Spleen (tissue), 11 donors: ENCODE measurements at regions not wholly inside any gene's neighbourhood (a gene's known extent, or its start where the extent isn't known, plus 50 kb on each side); places are given as distances from the start of the nearest gene placed in this dataset.

Experiments used
- DNase-seq: peaks from one replicate; pipeline ENCODE4 v3.0.0-alpha.2; 2020
- H3K27ac ChIP-seq, 8 donors: fragments of 200-600 bp; sonication (generic) in 7 of 8; 1 replicate in 4 of 8; 2 replicates in 4 of 8; pipeline versions ENCODE4 v1.5.0 to v1.8.0; 2016 to 2021; ENCODE audit warnings: inconsistent platforms in 4 of 8, mild to moderate bottlenecking in 4 of 8, moderate library complexity in 1 of 8
- H3K27me3 ChIP-seq, 7 donors: fragments of 200-600 bp; sonication (generic) in 6 of 7; replicated peaks in 1 of 7; 1 replicate in 4 of 7; 2 replicates in 3 of 7; pipeline versions ENCODE4 v1.5.0 to v1.8.0; 2016 to 2021; ENCODE audit warnings: inconsistent platforms in 3 of 7, mild to moderate bottlenecking in 1 of 7
- H3K36me3 ChIP-seq, 6 donors: fragments of 200-600 bp; sonication (generic) in 5 of 6; 1 replicate in 4 of 6; 2 replicates in 2 of 6; pipeline versions ENCODE4 v1.5.0 to v1.8.0; 2016 to 2021; ENCODE audit warnings: inconsistent platforms in 2 of 6
- H3K4me1 ChIP-seq, 6 donors: fragments of 200-600 bp; sonication (generic) in 5 of 6; 1 replicate in 3 of 6; 2 replicates in 3 of 6; pipeline versions ENCODE4 v1.5.0 to v1.8.0; 2016 to 2021; ENCODE audit warnings: inconsistent platforms in 3 of 6
- H3K4me3 ChIP-seq, 8 donors: fragments of 200-600 bp; sonication (generic) in 7 of 8; 1 replicate in 4 of 8; 2 replicates in 4 of 8; pipeline versions ENCODE4 v1.5.0 to v1.8.0; 2016 to 2021; ENCODE audit warnings: inconsistent platforms in 4 of 8, mild to moderate bottlenecking in 4 of 8, moderate library complexity in 2 of 8
- H3K9me3 ChIP-seq, 8 donors: fragments of 200-600 bp; sonication (generic) in 7 of 8; 1 replicate in 4 of 8; 2 replicates in 4 of 8; pipeline versions ENCODE4 v1.5.0 to v1.8.0; 2016 to 2021; ENCODE audit warnings: inconsistent platforms in 4 of 8
- CTCF ChIP-seq, 11 experiments: fragments of 200-600 bp in 7 of 11; fragments of 450-650 bp in 4 of 11; sonication (generic) in 4 of 11; IDR thresholded peaks in 8 of 11; conservative IDR thresholded peaks in 3 of 11; 1 replicate in 7 of 11; 2 replicates in 4 of 11; pipeline versions ENCODE4 v1.4.0 to v1.8.0; 2016 to 2021; ENCODE audit warnings: antibody characterized with exemption in 11 of 11, inconsistent platforms in 4 of 11, mild to moderate bottlenecking in 1 of 11
- POLR2A ChIP-seq, 3 donors: fragments of 450-650 bp; IDR thresholded peaks; one replicate each; pipeline ENCODE4 v1.5.1; 2017; ENCODE audit warnings: antibody characterized with exemption in 3 of 3, mild to moderate bottlenecking in 1 of 3
- POLR2AphosphoS5 ChIP-seq, 3 donors: sonication (generic); formaldehyde crosslinking; IDR thresholded peaks; one replicate each; pipeline ENCODE4 v1.5.1; 2017; ENCODE audit warnings: antibody characterized with exemption in 3 of 3
- WGBS, 5 donors: extraction: QIAGEN DNeasy Blood & Tissue Kit in 3 of 5; methylation state at CpG; one replicate each; pipeline versions ENCODE4 v1.1.5 to v1.1.7; 2013 to 2018; 5-methylcytosine and 5-hydroxymethylcytosine counted together
- intact Hi-C: fragments of 100-400 bp; cut with DNase I; formaldehyde crosslinking; loops from one replicate; pipeline ENCODE4 v1.15.0; 2023; ENCODE audit warnings: low total_unique reads
- donor health status: healthy with polysubstance abuse.
- donor health status: DM: no; HTN: no; CAD: no; lungs with moderate emphysema.
- donor health status: DM: no; HTN: no; CAD: no.
- donor health status: Bipolar disorder and iron deficiency.
- donor health status: healthy.
- donor health status: DM: no; HTN: no; CAD: no.
- donor health status: DM: yes; HTN: yes; CAD: no.

GRCh38 chr9:118650417-118650816 lies 718.8 kb downstream of the BRINP1 start:
- no peak overlapping the region for H3K4me3 ChIP-seq
- no peaks in the 10 kb centered on the region for H3K4me1 ChIP-seq
- intact Hi-C loops = no loop called here
- no peak overlapping the region for H3K27ac ChIP-seq
- DNase-seq = no peak
- no peaks in the 10 kb centered on the region for H3K27me3 ChIP-seq
- peaks cover 0 to 21% (median 19%) of the 10 kb centered on the region in 8 donors for H3K9me3 ChIP-seq
- no peaks in the 10 kb centered on the region for H3K36me3 ChIP-seq
- TF ChIP-seq POLR2AphosphoS5 (IDR thresholded peaks at IDR 0.05) = no peak
- TF ChIP-seq POLR2A (IDR thresholded peaks at IDR 0.05) = no peak
- TF ChIP-seq CTCF (IDR thresholded peaks at IDR 0.05 in 8 of 11, conservative IDR thresholded peaks at IDR 0.05 in 3 of 11) = no peak

- TF ChIP-seq POLR2A (IDR thresholded peaks at IDR 0.05) (no peak), POLR2AphosphoS5 (IDR thresholded peaks at IDR 0.05) (no peak), CTCF (IDR thresholded peaks at IDR 0.05 in 8 of 11, conservative IDR thresholded peaks at IDR 0.05 in 3 of 11) (no peak)
- Histone ChIP-seq H3K9me3 (peaks cover 0 to 10% (median 8%) of the 10 kb centered on the region in 8 donors), H3K4me3 (no peak overlapping the region), H3K27me3 (no peaks in the 10 kb centered on the region), H3K4me1 (no peaks in the 10 kb centered on the region), H3K36me3 (no peaks in the 10 kb centered on the region), H3K27ac (no peak overlapping the region)
- WGBS, 5 donors = 70 to 89% (median 86%) methylated on average over 2 of the region's 2 CpGs
- intact Hi-C loops = no loop called here
- no peak for DNase-seq
Observed at GRCh38 chr9:118651511-118651910, 717.7 kb downstream of the BRINP1 start.

GRCh38 chr9:118652258-118652657 lies 717.0 kb downstream of the BRINP1 start:
- WGBS, 5 donors = 76 to 92% (median 81%) methylated on average over 2 of the region's 2 CpGs
- DNase-seq = no peak
- intact Hi-C loops = no loop called here
- no peak for TF ChIP-seq CTCF (IDR thresholded peaks at IDR 0.05 in 8 of 11, conservative IDR thresholded peaks at IDR 0.05 in 3 of 11)
- TF ChIP-seq POLR2AphosphoS5 (IDR thresholded peaks at IDR 0.05) = no peak
- no peak for TF ChIP-seq POLR2A (IDR thresholded peaks at IDR 0.05)
- no peaks in the 10 kb centered on the region for H3K36me3 ChIP-seq
- H3K4me3 ChIP-seq = no peak overlapping the region
- H3K4me1 ChIP-seq = no peaks in the 10 kb centered on the region
- no peaks in the 10 kb centered on the region for H3K27me3 ChIP-seq
- H3K9me3 ChIP-seq = peaks cover 0 to 3% (median under 1%) of the 10 kb centered on the region in 8 donors
- no peak overlapping the region for H3K27ac ChIP-seq

GRCh38 chr9:118652912-118653311 lies 716.3 kb downstream of the BRINP1 start:
- H3K9me3 ChIP-seq = no peaks in the 10 kb centered on the region
- H3K27ac ChIP-seq = no peak overlapping the region
- DNase-seq = no peak
- no peak overlapping the region for H3K4me3 ChIP-seq
- no peaks in the 10 kb centered on the region for H3K36me3 ChIP-seq
- TF ChIP-seq POLR2AphosphoS5 (IDR thresholded peaks at IDR 0.05) (no peak), CTCF (IDR thresholded peaks at IDR 0.05 in 8 of 11, conservative IDR thresholded peaks at IDR 0.05 in 3 of 11) (no peak), POLR2A (IDR thresholded peaks at IDR 0.05) (no peak)
- intact Hi-C loops = no loop called here
- no peaks in the 10 kb centered on the region for H3K27me3 ChIP-seq
- H3K4me1 ChIP-seq = no peaks in the 10 kb centered on the region
- 78 to 86% (median 80%) methylated on average over 2 of the region's 2 CpGs for WGBS, 5 donors
